GM10266 (cell line): ENCODE measurements at regions not wholly inside any gene's neighbourhood (a gene's known extent, or its start where the extent isn't known, plus 50 kb on each side); places are given as distances from the start of the nearest gene placed in this dataset.
"Not testable (repeated sequence)": the region's sequence is repeated elsewhere in the genome, so short reads cannot be mapped to it uniquely, and the experiment has no call there.

Experiments
- DNase-seq: peaks from one replicate; pipeline ENCODE4 v3.0.0; 2012; ENCODE audit errors: extremely low spot score
- TF ChIP-seq, protein P1 (sequence below): IDR thresholded peaks from 2 replicates; pipeline ENCODE4 v1.5.1; 2012; ENCODE audit warnings: mild to moderate bottlenecking, low read depth; ENCODE audit not compliant: control insufficient read depth, insufficient read depth; ENCODE audit errors: missing control alignments

DNA sequence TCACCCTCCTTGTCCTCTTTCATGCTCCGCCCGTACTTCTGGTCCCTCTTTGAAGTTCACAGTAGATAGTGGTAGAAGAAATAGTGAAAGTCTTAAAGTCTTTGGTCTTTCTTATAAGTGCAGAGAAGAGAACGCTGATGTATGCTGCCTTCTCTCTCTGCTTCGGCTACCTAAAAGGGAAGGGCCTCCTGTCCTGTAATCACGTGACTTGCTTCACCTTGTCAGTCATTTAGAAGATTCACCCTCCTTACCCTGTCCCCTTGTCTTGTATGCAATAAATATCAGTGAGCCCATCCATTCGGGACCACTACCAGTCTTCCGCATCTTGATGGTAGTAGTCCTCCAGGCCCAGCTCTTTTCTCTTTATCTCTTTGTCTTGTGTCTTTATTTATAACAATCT lies 144.6 kb downstream of the ARL4C start:
- TF ChIP-seq, protein P1, sequence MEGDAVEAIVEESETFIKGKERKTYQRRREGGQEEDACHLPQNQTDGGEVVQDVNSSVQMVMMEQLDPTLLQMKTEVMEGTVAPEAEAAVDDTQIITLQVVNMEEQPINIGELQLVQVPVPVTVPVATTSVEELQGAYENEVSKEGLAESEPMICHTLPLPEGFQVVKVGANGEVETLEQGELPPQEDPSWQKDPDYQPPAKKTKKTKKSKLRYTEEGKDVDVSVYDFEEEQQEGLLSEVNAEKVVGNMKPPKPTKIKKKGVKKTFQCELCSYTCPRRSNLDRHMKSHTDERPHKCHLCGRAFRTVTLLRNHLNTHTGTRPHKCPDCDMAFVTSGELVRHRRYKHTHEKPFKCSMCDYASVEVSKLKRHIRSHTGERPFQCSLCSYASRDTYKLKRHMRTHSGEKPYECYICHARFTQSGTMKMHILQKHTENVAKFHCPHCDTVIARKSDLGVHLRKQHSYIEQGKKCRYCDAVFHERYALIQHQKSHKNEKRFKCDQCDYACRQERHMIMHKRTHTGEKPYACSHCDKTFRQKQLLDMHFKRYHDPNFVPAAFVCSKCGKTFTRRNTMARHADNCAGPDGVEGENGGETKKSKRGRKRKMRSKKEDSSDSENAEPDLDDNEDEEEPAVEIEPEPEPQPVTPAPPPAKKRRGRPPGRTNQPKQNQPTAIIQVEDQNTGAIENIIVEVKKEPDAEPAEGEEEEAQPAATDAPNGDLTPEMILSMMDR = no peak
- no peak for DNase-seq

DNA sequence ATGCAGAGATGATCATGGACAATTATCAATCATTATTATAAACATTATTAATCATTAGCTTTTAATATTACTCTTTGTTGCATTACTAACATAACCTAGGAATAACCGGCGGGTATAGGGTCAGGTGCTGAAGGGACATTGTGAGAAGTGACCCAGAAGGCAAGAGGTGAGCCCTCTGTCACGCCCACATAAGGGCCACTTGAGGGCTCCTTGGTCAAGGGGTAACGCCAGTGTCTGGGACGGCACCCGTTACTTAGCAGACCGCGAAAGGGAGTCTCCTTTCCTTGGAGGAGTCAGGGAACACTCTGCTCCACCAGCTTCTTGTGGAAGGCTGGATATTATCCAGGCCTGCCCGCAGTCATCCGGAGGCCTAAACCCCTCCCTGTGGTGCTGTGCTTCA lies 145.0 kb downstream of the ARL4C start:
- not testable (repeated sequence) for DNase-seq

DNA sequence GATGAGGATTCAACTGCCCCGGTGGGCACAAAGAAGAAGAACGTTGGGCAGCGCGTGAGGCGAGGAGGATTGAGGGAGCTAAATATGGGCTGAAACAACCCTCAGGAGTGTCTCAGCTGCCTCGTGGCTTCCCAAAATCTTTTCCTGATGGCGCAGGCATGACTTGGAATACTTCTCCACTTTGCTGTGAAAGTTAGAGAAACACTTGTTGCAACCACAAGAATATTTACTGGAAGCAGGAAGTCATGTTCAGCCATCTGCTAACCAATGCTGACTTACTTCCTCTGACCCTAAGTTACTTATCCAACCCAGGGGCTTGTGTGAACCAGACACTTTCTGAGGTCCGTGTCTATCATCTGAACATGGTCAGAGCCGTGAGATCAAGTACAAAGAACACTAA lies 148.8 kb downstream of the ARL4C start:
- TF ChIP-seq, protein P1 = no peak
- DNase-seq = no peak

DNA sequence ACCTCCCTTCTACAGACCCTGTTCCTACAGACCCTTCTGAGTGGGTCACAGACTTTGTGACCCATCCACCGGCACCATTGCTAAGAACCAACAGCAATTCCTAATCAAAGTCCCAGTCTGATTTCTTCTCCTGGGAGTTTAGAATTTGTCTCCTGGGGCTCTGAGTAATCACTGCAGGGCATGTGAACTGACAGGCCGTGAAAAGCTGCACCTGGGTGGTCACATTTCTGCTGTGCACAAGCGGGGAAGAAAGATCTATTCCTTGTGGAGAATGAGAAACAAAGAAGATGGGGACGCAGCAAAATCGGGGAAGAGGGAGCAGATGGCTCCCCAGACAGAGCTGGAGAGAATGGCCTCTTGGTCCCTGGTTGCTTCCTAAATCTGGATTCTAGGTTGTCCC lies 151.0 kb downstream of the ARL4C start:
- DNase-seq = no peak
- TF ChIP-seq, protein P1 = no peak

DNA sequence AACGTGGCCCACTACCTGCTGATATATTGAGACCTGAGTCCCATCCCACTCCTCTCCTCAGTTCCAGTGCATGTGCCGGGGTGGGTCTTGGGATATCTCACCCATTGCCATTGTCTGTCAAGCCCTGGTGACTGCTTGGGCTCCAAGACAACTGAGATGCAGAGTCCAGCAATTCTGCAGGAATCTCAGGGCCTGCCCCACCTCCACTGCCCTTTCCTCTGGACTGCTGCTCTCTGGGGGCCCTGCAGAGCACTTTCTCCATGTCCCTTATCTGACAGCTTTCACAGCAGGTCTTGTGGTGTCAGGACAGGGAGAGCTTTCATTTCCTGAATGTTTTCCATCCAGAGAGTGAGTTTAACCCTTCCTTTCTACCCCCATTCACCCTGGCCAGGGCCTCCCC lies 152.9 kb downstream of the ARL4C start:
- DNase-seq = no peak
- TF ChIP-seq, protein P1 = no peak

DNA sequence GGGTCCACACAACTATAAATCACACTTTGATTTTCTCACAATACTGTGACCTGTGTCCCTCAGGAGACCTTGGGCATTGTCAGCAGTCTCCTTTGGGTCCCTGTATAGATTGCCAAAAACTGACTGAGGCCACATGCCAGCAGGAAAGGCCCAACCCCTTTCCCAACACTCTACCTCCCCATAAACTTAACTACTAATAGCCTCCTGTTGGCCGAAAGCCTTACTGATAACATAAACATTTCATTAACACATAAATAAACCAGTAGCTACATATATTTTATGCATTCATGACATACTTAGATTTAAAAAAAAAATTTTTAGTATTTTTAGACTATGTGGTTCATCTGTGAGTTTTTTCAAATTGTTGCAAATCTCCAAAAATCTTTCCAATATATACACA lies 153.5 kb downstream of the ARL4C start:
- DNase-seq = no peak
- TF ChIP-seq, protein P1 = no peak

DNA sequence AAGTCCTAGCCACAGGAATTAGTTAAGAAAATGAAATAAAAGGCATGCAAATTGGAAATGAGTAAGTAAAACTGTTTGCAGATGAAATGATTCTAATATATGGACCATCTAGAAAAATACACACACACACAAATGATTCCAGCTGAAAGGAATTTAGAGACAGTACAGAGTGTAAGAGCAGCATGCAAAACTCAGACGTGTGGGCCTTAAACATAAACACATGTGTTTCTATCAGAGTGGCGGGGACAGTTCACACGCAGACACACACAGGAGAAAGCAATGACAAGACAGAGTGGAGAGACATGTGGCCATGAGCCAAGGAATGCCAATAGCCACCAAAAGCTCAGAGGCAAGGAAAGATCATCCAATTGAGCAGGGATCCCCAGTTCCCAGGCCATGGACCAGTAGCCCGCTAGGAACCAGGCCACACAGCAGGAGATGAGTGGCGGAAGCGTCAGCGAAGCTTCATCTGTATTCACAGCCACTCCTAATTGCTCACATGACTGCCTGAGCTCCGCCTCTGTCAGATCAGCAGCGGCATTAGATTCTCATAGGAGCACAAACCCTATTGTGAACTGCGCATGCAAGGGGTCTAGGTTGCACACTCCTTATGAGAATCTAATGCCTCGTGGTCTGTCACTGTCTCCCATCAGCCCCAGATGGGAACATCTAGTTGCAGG lies 155.4 kb downstream of the ARL4C start:
- TF ChIP-seq, protein P1 = no peak
- DNase-seq = no peak

DNA sequence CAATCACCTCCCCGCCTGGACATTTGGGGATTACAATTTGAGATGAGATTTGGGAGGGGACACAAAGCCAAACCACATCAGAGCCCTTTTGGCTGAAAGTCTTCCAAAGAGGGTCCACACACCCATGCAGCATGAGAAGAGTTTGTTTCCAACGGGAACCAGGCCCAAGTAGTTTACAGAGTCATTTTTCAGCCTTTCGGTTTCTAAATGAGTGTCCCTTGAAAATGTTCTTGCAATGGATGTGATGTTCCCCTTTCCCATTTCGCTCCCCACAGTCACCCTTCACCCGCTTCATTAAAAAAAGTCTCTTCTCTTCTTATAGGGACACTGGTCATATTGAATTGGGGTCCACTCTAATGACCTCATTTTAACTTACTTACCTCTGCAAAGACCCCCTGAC lies 157.4 kb downstream of the ARL4C start:
- no peak for DNase-seq
- TF ChIP-seq, protein P1 = no peak
